Esophagus squamous epithelium (tissue), 4 donors: ENCODE measurements at regions not wholly inside any gene's neighbourhood (a gene's known extent, or its start where the extent isn't known, plus 50 kb on each side); places are given as distances from the start of the nearest gene placed in this dataset.

Experiments
- CTCF ChIP-seq, 6 experiments: fragments of 450-650 bp in 4 of 6; fragments of 200-600 bp in 2 of 6; sonication (generic) in 2 of 6; IDR thresholded peaks; one replicate each; pipeline ENCODE4 v1.5.1; 2016 to 2019; ENCODE audit warnings: antibody characterized with exemption in 6 of 6, mild to moderate bottlenecking in 4 of 6, moderate library complexity in 4 of 6
- POLR2A ChIP-seq, 4 donors: fragments of 450-650 bp; IDR thresholded peaks; one replicate each; pipeline ENCODE4 v1.6.1; 2017; ENCODE audit warnings: antibody characterized with exemption in 4 of 4, mild to moderate bottlenecking in 4 of 4, moderate library complexity in 3 of 4

- no peak for TF ChIP-seq POLR2A (IDR thresholded peaks at IDR 0.05)
- TF ChIP-seq CTCF (IDR thresholded peaks at IDR 0.05), result no peak
Measured at GRCh38 chr1:218049641-218050040, 235.5 kb upstream of the RRP15 start.
